ENCODE measurements at regions not wholly inside any gene's neighbourhood (a gene's known extent, or its start where the extent isn't known, plus 50 kb on each side); places are given as distances from the start of the nearest gene placed in this dataset.

DNA sequence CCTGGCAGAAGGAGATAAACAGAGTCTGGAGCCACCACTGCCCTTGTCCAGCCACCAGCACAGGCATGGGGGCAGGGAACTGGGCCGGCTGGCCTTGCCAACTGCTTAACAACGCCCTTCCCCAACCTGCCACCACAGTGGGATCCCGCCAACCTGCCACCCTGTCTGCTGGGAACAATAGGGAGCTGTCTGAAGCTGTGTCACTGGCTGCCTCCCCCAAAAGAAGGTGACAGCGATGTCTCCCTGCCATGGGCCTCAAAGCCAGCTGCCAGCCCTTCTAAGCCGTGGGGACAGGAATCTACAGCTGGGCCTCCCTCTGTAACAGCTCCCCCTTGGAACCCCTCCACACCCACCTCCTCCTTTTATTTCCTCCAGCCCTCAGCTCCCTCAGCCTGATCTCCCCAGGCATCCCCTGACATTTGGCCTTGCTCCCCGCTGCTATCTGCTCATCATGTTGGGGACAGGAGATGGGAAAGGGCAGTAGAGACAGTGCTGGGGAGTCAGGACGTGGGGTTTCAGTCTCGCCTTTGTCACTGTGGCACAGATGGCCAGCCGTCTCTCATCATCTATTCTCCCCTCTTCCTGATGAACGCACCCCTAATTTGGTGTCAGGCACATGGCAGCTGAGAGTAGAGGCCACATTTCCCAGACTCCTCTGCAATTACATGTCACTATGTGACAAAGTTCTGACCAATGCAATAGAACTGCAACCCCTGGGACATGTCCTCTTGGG is 51.3 kb upstream of the PRDM11 start:
- DNase-seq = no peak
- H3K27me3 ChIP-seq = peaks cover 0 to 11% (median 0%) of the 10 kb centered on the region in 4 donors
- no peaks in the 10 kb centered on the region for H3K9me3 ChIP-seq
- no peak overlapping the region for H3K4me3 ChIP-seq
- no peak overlapping the region for H3K27ac ChIP-seq
- H3K36me3 ChIP-seq = no peaks in the 10 kb centered on the region
- WGBS, 2 donors = 84 to 90% methylated on average over 8 to 10 of the region's 10 CpGs
- TF ChIP-seq, protein P1, sequence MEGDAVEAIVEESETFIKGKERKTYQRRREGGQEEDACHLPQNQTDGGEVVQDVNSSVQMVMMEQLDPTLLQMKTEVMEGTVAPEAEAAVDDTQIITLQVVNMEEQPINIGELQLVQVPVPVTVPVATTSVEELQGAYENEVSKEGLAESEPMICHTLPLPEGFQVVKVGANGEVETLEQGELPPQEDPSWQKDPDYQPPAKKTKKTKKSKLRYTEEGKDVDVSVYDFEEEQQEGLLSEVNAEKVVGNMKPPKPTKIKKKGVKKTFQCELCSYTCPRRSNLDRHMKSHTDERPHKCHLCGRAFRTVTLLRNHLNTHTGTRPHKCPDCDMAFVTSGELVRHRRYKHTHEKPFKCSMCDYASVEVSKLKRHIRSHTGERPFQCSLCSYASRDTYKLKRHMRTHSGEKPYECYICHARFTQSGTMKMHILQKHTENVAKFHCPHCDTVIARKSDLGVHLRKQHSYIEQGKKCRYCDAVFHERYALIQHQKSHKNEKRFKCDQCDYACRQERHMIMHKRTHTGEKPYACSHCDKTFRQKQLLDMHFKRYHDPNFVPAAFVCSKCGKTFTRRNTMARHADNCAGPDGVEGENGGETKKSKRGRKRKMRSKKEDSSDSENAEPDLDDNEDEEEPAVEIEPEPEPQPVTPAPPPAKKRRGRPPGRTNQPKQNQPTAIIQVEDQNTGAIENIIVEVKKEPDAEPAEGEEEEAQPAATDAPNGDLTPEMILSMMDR (IDR thresholded peaks at IDR 0.05) = no peak
- no peak for TF ChIP-seq POLR2A (IDR thresholded peaks at IDR 0.05)
- intact Hi-C loops (cut with DNase I) = no loop called here
- H3K4me1 ChIP-seq = peaks cover 7 to 47% (median 16%) of the 10 kb centered on the region in 3 donors

DNA sequence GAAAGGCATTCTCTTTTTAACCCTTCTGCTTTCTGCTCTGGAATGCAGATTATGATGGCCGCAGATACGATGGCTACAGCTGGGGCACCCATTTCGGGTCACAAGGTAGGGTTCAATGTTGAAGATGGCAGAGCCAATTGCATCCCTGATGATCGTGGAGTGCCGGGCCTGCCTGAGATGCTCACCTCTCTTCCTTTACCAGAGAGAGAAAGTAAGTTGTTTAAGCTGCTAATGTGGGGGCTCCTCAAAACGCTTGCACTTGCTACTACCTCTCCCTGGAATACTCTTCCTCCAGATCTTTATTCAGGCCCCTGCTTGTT is 50.8 kb upstream of the PRDM11 start:
- intact Hi-C loops (cut with DNase I) = no loop called here
- H3K4me1 ChIP-seq = peaks cover 7 to 42% (median 16%) of the 10 kb centered on the region in 3 donors
- no peaks in the 10 kb centered on the region for H3K36me3 ChIP-seq

DNA sequence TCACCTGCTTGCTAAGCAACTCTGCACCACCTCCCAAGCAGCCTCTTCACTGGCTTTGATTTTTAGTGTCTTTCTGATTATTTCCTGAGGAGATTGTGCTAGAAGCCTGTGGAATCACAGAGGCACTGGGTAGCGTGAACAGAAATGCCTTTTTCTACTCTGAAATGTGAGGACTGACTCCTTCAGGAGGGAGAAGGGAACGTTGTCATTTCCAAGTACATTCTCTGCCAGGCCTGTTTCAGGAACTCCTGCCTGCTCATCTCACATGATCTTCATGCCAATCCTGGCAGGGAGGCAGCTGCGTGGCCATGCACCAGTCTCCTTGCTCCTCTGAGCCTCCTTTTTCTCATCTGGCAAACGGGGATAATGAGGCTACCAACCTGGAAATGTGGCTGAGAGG is 49.8 kb upstream of the PRDM11 start:
- no peaks in the 10 kb centered on the region for H3K36me3 ChIP-seq
- peaks cover 0 to 11% (median 0%) of the 10 kb centered on the region in 4 donors for H3K27me3 ChIP-seq
- H3K27ac ChIP-seq = no peak overlapping the region
- 41 to 43% methylated on average over 4 of the region's 4 CpGs for WGBS, 2 donors
- no peaks in the 10 kb centered on the region for H3K9me3 ChIP-seq
- DNase-seq = no peak
- intact Hi-C loops (cut with DNase I) = no loop called here
- H3K4me1 ChIP-seq = peaks cover 2 to 34% (median 16%) of the 10 kb centered on the region in 3 donors
- H3K4me3 ChIP-seq = no peak overlapping the region
- TF ChIP-seq POLR2A (IDR thresholded peaks at IDR 0.05) = no peak
- TF ChIP-seq, protein P1 (IDR thresholded peaks at IDR 0.05) = no peak

More for the DNA sequence above, 50.8 kb upstream of the PRDM11 start:
- WGBS, 2 donors = 88 to 90% methylated on average over 6 of the region's 6 CpGs
- H3K27me3 ChIP-seq = peaks cover 0 to 11% (median 0%) of the 10 kb centered on the region in 4 donors
- TF ChIP-seq, protein P1 (IDR thresholded peaks at IDR 0.05) = no peak
- no peak for TF ChIP-seq POLR2A (IDR thresholded peaks at IDR 0.05)
- H3K4me3 ChIP-seq = no peak overlapping the region
- no peak overlapping the region for H3K27ac ChIP-seq
- no peaks in the 10 kb centered on the region for H3K9me3 ChIP-seq
- no peak for DNase-seq

Data from esophagus squamous epithelium (tissue), 5 donors.